Neural cell (in vitro differentiated cells): ENCODE measurements at regions not wholly inside any gene's neighbourhood (a gene's known extent, or its start where the extent isn't known, plus 50 kb on each side); places are given as distances from the start of the nearest gene placed in this dataset.

Source experiments
- H2AFZ ChIP-seq: fragments of 200-600, 300-800 bp; sonication (generic), shearing (Covaris generic); 2 replicates; pipeline ENCODE4 v1.6.0; 2014; ENCODE audit warnings: low read depth, mild to moderate bottlenecking, antibody characterized with exemption, low read length, moderate library complexity
- H3F3A ChIP-seq: fragments of 200-600 bp; shearing (Covaris generic); 2 replicates; pipeline ENCODE4 v1.6.1; 2016; ENCODE audit warnings: mild to moderate bottlenecking, moderate library complexity, mixed read lengths, antibody characterized with exemption, low read length; ENCODE audit not compliant: insufficient read depth, poor library complexity, severe bottlenecking
- H3K27ac ChIP-seq: fragments of 200-600, 300-800 bp; sonication (generic), shearing (Covaris generic); 2 replicates; pipeline ENCODE4 v1.5.1; 2014; ENCODE audit warnings: mild to moderate bottlenecking, low read length, moderate library complexity
- H3K27me3 ChIP-seq: fragments of 300-800, 200-600 bp; sonication (generic), shearing (Covaris generic); 2 replicates; pipeline ENCODE4 v1.6.0; 2014; ENCODE audit warnings: mild to moderate bottlenecking, low read depth, low read length, moderate library complexity; ENCODE audit not compliant: insufficient read depth
- H3K36me3 ChIP-seq: fragments of 300-800, 200-600 bp; sonication (generic), shearing (Covaris generic); 2 replicates; pipeline ENCODE4 v1.5.1; 2014; ENCODE audit warnings: mild to moderate bottlenecking, antibody characterized with exemption, low read length, moderate library complexity; ENCODE audit not compliant: insufficient read depth
- H3K4me2 ChIP-seq: fragments of 300-800, 200-600 bp; sonication (generic), shearing (Covaris generic); 2 replicates; pipeline ENCODE4 v1.6.0; 2014; ENCODE audit warnings: mild to moderate bottlenecking, low read length
- H3K4me3 ChIP-seq: fragments of 300-800, 200-600 bp; sonication (generic), shearing (Covaris generic); 2 replicates; pipeline ENCODE4 v1.5.1; 2014; ENCODE audit warnings: mild to moderate bottlenecking, low read length, moderate library complexity
- H3K79me2 ChIP-seq: fragments of 200-600 bp; shearing (Covaris generic); replicated peaks from 2 replicates; pipeline ENCODE4 v1.6.0; 2014; ENCODE audit warnings: mild to moderate bottlenecking, low read length, moderate library complexity; ENCODE audit not compliant: insufficient read depth
- H3K9ac ChIP-seq: fragments of 300-800, 200-600 bp; sonication (generic), shearing (Covaris generic); 2 replicates; pipeline ENCODE4 v1.6.1; 2016; ENCODE audit warnings: mild to moderate bottlenecking, low read length, mixed read lengths
- H3K9me2 ChIP-seq: fragments of 200-600 bp; shearing (Covaris generic); 2 replicates; pipeline ENCODE4 v1.6.1; 2016; ENCODE audit warnings: mild to moderate bottlenecking, low read length, mixed read lengths; ENCODE audit not compliant: insufficient read depth
- H3K9me3 ChIP-seq: fragments of 200-600, 300-800 bp; sonication (generic), shearing (Covaris generic); 2 replicates; pipeline ENCODE4 v1.6.1; 2016; ENCODE audit warnings: mild to moderate bottlenecking, mixed run types, low read length, moderate library complexity, mixed read lengths
- H4K20me1 ChIP-seq: fragments of 200-600 bp; shearing (Covaris generic); 2 replicates; pipeline ENCODE4 v1.6.1; 2016; ENCODE audit warnings: mild to moderate bottlenecking, mixed run types; ENCODE audit not compliant: insufficient read depth
- EP300 ChIP-seq: fragments of 450-650 bp; conservative IDR thresholded peaks from 2 replicates; pipeline ENCODE4 v1.6.1; 2014; ENCODE audit warnings: antibody characterized with exemption, mild to moderate bottlenecking, moderate library complexity; ENCODE audit not compliant: poor library complexity, severe bottlenecking
- EZH2 ChIP-seq: fragments of 200-600, 300-800 bp; shearing (Covaris generic), sonication (generic); IDR thresholded peaks from 2 replicates; pipeline ENCODE4 v1.6.1; 2014; ENCODE audit warnings: antibody characterized with exemption, low read length, borderline replicate concordance, mild to moderate bottlenecking; ENCODE audit not compliant: insufficient read depth, poor library complexity, severe bottlenecking
- MXI1 ChIP-seq: fragments of 450-650 bp; conservative IDR thresholded peaks from 2 replicates; pipeline ENCODE4 v1.6.1; 2014; ENCODE audit warnings: antibody characterized with exemption, mild to moderate bottlenecking; ENCODE audit not compliant: poor library complexity, severe bottlenecking
- POLR2AphosphoS5 ChIP-seq: IDR thresholded peaks from 2 replicates; pipeline ENCODE4 v1.6.1; 2012
- RAD21 ChIP-seq: fragments of 450-650 bp; conservative IDR thresholded peaks from 2 replicates; pipeline ENCODE4 v1.6.1; 2014; ENCODE audit warnings: antibody characterized with exemption, mild to moderate bottlenecking, moderate library complexity
- SMC3 ChIP-seq: fragments of 450-650 bp; conservative IDR thresholded peaks from 2 replicates; pipeline ENCODE4 v1.6.1; 2014; ENCODE audit warnings: antibody characterized with exemption, mild to moderate bottlenecking, moderate library complexity; ENCODE audit not compliant: poor library complexity
- TAF1 ChIP-seq: IDR thresholded peaks from 2 replicates; pipeline ENCODE4 v1.6.1; 2012; ENCODE audit warnings: low read depth
- TF ChIP-seq, protein P1 (sequence below): fragments of 450-650 bp; IDR thresholded peaks from 2 replicates; pipeline ENCODE4 v1.5.1; 2014; ENCODE audit warnings: antibody characterized with exemption, mild to moderate bottlenecking, moderate library complexity; ENCODE audit not compliant: poor library complexity, severe bottlenecking
- TF ChIP-seq, protein P2 (sequence below): IDR thresholded peaks from 2 replicates; pipeline ENCODE4 v1.6.1; 2012; ENCODE audit warnings: borderline replicate concordance

DNA sequence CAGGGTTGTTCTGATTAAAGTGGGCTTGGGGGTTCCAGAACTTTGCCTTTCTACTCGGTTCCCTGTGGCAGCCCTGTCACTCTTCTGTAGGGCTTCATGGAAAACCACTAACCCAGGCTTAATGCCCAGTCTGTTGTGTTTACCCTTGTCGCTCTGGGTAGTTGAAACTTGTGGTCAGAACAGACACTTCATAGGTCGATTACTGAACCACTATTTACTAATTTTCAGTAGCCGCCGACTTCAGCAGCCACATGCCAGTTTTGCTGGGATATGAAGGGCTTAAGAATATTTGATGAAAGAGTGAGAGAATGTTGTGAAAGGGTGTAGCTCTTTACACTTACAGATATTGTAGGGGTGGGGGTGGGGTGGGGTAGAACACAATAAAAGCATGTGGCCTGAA is 362.3 kb downstream of the RND3 start:
- Histone ChIP-seq H3K27ac (no peak overlapping the region), H3K27me3 (no peaks in the 10 kb centered on the region), H3K79me2 (no peaks in the 10 kb centered on the region), H3K4me2 (no peak overlapping the region), H3K9ac (no peak overlapping the region), H3F3A (no peaks in the 10 kb centered on the region), H4K20me1 (no peaks in the 10 kb centered on the region), H2AFZ (no peak overlapping the region), H3K36me3 (no peaks in the 10 kb centered on the region), H3K9me3 (no peaks in the 10 kb centered on the region), H3K9me2 (no peaks in the 10 kb centered on the region), H3K4me3 (no peak overlapping the region)
- no peak for TF ChIP-seq TAF1
- TF ChIP-seq, protein P1, sequence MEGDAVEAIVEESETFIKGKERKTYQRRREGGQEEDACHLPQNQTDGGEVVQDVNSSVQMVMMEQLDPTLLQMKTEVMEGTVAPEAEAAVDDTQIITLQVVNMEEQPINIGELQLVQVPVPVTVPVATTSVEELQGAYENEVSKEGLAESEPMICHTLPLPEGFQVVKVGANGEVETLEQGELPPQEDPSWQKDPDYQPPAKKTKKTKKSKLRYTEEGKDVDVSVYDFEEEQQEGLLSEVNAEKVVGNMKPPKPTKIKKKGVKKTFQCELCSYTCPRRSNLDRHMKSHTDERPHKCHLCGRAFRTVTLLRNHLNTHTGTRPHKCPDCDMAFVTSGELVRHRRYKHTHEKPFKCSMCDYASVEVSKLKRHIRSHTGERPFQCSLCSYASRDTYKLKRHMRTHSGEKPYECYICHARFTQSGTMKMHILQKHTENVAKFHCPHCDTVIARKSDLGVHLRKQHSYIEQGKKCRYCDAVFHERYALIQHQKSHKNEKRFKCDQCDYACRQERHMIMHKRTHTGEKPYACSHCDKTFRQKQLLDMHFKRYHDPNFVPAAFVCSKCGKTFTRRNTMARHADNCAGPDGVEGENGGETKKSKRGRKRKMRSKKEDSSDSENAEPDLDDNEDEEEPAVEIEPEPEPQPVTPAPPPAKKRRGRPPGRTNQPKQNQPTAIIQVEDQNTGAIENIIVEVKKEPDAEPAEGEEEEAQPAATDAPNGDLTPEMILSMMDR, result no peak
- TF ChIP-seq SMC3, result no peak
- TF ChIP-seq, protein P2, sequence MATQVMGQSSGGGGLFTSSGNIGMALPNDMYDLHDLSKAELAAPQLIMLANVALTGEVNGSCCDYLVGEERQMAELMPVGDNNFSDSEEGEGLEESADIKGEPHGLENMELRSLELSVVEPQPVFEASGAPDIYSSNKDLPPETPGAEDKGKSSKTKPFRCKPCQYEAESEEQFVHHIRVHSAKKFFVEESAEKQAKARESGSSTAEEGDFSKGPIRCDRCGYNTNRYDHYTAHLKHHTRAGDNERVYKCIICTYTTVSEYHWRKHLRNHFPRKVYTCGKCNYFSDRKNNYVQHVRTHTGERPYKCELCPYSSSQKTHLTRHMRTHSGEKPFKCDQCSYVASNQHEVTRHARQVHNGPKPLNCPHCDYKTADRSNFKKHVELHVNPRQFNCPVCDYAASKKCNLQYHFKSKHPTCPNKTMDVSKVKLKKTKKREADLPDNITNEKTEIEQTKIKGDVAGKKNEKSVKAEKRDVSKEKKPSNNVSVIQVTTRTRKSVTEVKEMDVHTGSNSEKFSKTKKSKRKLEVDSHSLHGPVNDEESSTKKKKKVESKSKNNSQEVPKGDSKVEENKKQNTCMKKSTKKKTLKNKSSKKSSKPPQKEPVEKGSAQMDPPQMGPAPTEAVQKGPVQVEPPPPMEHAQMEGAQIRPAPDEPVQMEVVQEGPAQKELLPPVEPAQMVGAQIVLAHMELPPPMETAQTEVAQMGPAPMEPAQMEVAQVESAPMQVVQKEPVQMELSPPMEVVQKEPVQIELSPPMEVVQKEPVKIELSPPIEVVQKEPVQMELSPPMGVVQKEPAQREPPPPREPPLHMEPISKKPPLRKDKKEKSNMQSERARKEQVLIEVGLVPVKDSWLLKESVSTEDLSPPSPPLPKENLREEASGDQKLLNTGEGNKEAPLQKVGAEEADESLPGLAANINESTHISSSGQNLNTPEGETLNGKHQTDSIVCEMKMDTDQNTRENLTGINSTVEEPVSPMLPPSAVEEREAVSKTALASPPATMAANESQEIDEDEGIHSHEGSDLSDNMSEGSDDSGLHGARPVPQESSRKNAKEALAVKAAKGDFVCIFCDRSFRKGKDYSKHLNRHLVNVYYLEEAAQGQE, result no peak
- TF ChIP-seq EP300, result no peak

DNA sequence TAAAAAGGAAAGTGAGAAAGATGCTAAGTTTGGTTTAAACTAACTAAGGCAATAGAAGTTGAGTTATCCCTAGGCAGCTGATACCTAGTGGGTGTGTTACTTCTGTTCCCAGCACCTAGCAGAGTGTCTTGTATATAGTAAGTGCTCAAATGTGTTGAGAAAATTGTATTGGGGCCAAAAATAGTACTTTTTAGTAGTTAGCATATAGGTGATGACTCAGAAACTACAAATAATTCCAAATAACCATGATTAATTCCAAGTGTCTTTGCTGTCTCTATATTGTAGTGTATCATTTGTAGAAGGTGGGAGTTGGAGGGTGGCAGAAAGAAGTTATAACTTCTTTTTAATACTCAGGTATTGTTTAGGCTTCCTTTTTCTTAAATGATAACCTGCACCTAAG is 362.7 kb downstream of the RND3 start:
- no peak overlapping the region for H2AFZ ChIP-seq
- no peaks in the 10 kb centered on the region for H3K9me2 ChIP-seq
- H3K9ac ChIP-seq, result no peak overlapping the region
- no peaks in the 10 kb centered on the region for H3K79me2 ChIP-seq
- no peaks in the 10 kb centered on the region for H3K9me3 ChIP-seq
- H4K20me1 ChIP-seq, result no peaks in the 10 kb centered on the region
- TF ChIP-seq TAF1, result no peak
- TF ChIP-seq SMC3, result no peak
- TF ChIP-seq MXI1, result no peak
- TF ChIP-seq, protein P2, result no peak
- TF ChIP-seq POLR2AphosphoS5, result no peak
- TF ChIP-seq EZH2, result no peak
- no peak for TF ChIP-seq EP300
- TF ChIP-seq, protein P1, result no peak
- TF ChIP-seq RAD21, result no peak
- no peaks in the 10 kb centered on the region for H3K27me3 ChIP-seq
- H3K4me2 ChIP-seq, result no peak overlapping the region
- H3K36me3 ChIP-seq, result no peaks in the 10 kb centered on the region
- H3F3A ChIP-seq, result no peaks in the 10 kb centered on the region
- no peak overlapping the region for H3K4me3 ChIP-seq
- H3K27ac ChIP-seq, result no peak overlapping the region
